ENCODE measurements at regions not wholly inside any gene's neighbourhood (a gene's known extent, or its start where the extent isn't known, plus 50 kb on each side); places are given as distances from the start of the nearest gene placed in this dataset.
A peak's percentile ranks its signal among the peaks of the same experiment; 100 is the strongest.

GRCh38 chr1:98422816-98423215 is 238.7 kb upstream of the SNX7 start:
- no peak for DNase-seq (ENCODE audit: low read depth)

DNA sequence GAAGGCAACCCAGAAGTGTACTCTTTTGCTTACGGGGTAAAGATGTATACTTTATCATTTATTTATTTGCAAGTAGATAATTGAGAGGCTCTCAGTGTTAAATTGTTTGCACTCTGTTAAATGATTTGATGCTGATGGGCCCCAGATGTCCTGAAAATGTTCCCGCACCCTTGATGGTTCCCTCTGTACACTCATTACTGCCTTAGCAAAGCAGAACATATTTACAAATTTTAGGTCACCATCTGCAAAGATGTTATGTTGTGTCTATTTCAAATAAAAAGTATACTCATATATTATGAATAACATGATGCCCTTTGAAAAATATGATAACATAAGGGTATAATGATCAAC is 240.5 kb upstream of the SNX7 start:
- no peak for DNase-seq (ENCODE audit: low read depth)

GRCh38 chr1:98420376-98421084 is 241.0 kb upstream of the SNX7 start:
- DNase-seq (ENCODE audit: low read depth) = no peak

DNA sequence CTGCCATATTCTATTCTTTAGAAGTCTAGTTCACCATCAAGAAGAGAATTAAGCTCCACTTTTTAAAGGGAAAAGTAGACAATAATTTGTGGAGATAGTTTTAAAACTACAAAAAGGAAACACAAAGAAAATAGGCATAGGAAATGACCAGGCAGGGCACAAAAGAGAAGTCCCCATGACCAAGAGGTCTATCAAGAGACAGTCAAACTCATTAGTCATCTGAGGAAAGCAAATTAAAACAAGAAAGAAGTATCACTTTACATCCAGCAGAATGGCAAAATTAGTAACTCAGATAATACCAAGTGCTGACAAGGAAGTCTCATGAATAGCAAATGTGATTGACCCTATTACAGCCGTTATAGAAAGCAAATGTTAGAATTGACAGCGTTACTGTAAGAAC is 243.7 kb upstream of the SNX7 start:
- no peak for DNase-seq (ENCODE audit: low read depth)

- no peak for DNase-seq (ENCODE audit: low read depth)
Measured at GRCh38 chr1:98410082-98410481, 251.4 kb upstream of the SNX7 start.

- DNase-seq (ENCODE audit: low read depth) = no peak
Measured at GRCh38 chr1:98406352-98407088, 255.0 kb upstream of the SNX7 start.

DNA sequence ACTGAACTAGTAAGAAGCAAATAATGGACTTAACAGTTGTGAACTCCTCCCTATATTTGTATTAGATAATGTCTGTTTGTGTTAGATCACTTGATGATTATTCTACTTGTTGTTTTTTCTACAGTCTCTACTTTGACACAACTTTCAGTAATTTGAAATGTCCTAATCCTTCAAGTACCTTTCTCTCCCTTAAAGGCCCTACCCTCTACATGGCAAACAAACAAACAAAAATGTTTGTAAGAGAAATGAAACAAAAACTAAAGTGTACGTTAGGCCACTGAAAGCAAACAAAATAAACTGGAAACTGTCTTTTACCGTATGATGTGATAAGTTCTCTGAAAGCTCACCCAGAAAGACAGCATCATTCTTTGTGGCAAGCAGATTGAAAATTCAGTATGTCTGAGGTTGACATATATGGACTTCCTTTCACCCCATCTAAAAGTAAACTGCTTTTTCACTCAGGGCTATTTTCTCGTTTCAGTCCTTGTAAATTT is 255.9 kb upstream of the SNX7 start:
- no peak for DNase-seq (ENCODE audit: low read depth)

- no peak for DNase-seq (ENCODE audit: low read depth)
Measured at GRCh38 chr1:98404866-98405265, 256.7 kb upstream of the SNX7 start.

GRCh38 chr1:98403963-98404480 is 257.5 kb upstream of the SNX7 start:
- DNase-seq (ENCODE audit: low read depth) = no peak

- DNase-seq (ENCODE audit: low read depth) = no peak
Measured at GRCh38 chr1:98402860-98403259, 258.7 kb upstream of the SNX7 start.

GRCh38 chr1:98400446-98400845 is 261.1 kb upstream of the SNX7 start:
- DNase-seq (ENCODE audit: low read depth) = no peak

- no peak for DNase-seq (ENCODE audit: low read depth)
Measured at GRCh38 chr1:98399218-98399617, 262.3 kb upstream of the SNX7 start.

DNA sequence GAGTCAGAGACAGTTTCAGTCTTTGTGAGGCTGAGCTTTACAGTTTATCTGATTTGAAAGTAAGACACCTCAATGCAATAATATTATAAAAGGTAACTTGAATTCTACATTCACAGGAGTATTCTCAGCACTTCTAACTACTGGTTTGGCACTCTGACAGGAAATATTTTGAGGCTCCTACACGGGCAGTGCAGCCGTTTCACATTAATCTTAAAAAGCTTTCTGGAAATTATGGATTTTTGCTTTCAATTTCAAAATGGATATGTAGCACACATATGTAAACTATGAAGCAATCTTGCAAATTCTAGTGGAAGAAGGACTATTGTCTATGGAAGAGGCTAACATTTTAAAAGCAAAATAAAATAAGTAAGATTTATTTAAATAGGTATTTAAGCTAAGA is 262.9 kb upstream of the SNX7 start:
- no peak for DNase-seq (ENCODE audit: low read depth)

- DNase-seq (ENCODE audit: low read depth) = no peak
Measured at GRCh38 chr1:98398092-98398491, 263.4 kb upstream of the SNX7 start.

DNA sequence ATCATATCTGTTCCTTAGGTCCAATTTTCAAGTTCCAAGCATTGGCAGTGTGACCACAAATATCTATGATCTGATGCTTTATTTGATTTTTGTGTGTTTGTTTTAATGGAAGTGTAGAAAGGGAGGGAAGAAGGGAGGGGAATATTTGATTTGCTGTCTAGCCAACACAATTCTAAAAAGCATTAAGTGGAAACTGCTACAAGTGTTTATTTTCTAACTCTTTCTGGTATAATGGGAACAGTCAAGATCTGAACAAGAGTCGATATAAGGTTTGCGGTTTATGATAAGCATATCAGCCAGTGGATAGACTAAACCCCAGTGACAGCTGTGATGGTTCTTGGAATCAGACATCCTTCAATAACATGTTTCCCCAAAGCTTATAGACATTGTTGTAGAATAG is 267.8 kb upstream of the SNX7 start:
- DNase-seq (ENCODE audit: low read depth) = no peak

- DNase-seq (ENCODE audit: low read depth) = no peak
Measured at GRCh38 chr1:98391175-98391574, 270.3 kb upstream of the SNX7 start.

DNA sequence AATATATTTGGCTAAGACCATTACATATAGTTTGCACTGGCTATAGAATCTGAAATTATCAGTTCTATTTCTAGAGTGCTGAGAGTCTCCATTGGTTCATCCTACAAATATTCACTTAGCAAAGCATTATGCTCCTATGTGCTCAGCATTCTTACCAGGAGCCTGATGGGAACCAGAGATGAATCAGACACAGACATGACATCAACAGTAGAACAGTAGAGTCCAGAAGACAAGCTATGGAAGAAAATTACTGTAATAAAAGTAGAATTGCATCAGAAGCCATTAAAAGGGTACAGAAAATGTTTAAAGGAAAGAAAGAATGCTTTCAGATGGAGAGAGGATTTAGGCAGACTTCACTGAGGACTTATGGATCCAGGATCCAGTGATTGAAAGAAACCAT is 271.7 kb upstream of the SNX7 start:
- peak; percentile 80 for DNase-seq (ENCODE audit: low read depth)

GRCh38 chr1:98388441-98388840 is 273.1 kb upstream of the SNX7 start:
- DNase-seq (ENCODE audit: low read depth) = peak; percentile 66

- DNase-seq (ENCODE audit: low read depth) = no peak
Measured at GRCh38 chr1:98387701-98388100, 273.8 kb upstream of the SNX7 start.

DNA sequence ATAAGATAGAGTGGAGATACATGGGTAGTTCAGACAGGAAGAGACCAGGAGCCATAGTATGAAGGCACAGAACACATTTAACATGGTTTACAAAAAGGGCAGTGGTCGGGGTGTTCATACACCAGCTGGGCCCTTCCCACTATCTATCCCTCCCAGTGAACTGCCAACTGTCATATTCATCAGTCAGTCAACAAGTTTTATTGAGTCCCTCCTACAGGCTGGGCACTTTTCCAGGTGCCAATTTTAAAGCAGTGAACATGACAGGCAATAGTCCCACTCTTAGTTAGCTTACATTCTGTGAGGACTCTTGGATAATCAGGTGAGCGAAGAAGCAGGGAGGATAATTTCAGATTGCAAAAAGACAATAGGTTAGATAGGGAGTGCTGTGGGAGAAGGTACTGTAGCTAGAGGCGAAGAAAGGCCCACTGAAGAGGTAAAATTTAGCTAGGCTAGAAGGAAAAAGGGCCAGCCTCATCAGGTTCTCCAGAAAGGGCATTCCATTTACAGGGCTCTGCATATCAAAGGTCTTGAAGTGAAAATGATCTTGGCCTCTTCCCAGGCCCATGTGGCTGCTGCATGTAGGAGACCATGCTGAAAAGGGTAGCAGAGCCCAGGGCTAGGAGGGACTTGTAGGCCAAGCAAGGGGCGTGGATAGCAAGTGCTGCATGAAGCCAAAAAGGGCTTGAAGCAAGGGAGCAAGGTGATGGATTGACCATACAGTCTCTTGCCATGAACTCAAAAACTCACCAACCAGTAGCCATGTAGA is 274.7 kb upstream of the SNX7 start:
- DNase-seq (ENCODE audit: low read depth) = no peak

DNA sequence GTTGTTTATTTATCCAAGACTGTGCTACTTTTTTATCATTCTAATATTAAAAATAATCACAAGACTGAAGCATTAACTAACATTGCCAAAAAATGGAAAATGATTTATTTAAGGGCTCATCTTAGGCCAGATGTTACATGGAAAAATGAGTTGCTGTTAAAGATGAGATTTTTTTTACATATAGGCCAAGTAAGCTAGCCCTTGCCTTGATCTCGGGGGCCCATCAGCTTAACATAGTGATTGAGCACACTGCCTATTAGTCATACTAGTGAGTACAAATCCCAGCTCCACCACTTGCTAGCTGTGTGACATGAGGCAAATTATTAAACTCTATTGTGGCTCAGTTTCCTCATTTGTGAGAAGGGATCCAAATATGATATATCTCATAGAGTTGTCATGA is 275.9 kb upstream of the SNX7 start:
- no peak for DNase-seq (ENCODE audit: low read depth)

- no peak for DNase-seq (ENCODE audit: low read depth)
Measured at GRCh38 chr1:98384461-98385141, 276.9 kb upstream of the SNX7 start.

All from stromal cell of bone marrow (primary cell).